GM12872 (cell line): ENCODE measurements at regions not wholly inside any gene's neighbourhood (a gene's known extent, or its start where the extent isn't known, plus 50 kb on each side); places are given as distances from the start of the nearest gene placed in this dataset.

Experiments used
- CTCF ChIP-seq: IDR thresholded peaks from 3 replicates; pipeline ENCODE4 v1.5.1; 2011; ENCODE audit warnings: low read depth, mild to moderate bottlenecking, low read length, moderate library complexity; ENCODE audit not compliant: insufficient read depth

- TF ChIP-seq CTCF: no peak
These were observed 893.3 kb upstream of the LRFN5 start for GRCh38 chr14:40713387-40713786.

- no peak for TF ChIP-seq CTCF
These were observed 909.4 kb upstream of the LRFN5 start for GRCh38 chr14:40697231-40697630.

GRCh38 chr14:40694023-40694422 is 912.7 kb upstream of the LRFN5 start:
- no peak for TF ChIP-seq CTCF

- TF ChIP-seq CTCF: no peak
These were observed 915.6 kb upstream of the LRFN5 start for GRCh38 chr14:40691066-40691465.

- TF ChIP-seq CTCF: no peak
These were observed 920.9 kb upstream of the LRFN5 start for GRCh38 chr14:40685764-40686163.

GRCh38 chr14:40684328-40684727 is 922.3 kb upstream of the LRFN5 start:
- TF ChIP-seq CTCF: no peak

- TF ChIP-seq CTCF: no peak
These were observed 924.4 kb upstream of the LRFN5 start for GRCh38 chr14:40682131-40682913.
